Stomach (tissue), 4 donors: ENCODE measurements at regions not wholly inside any gene's neighbourhood (a gene's known extent, or its start where the extent isn't known, plus 50 kb on each side); places are given as distances from the start of the nearest gene placed in this dataset.

ENCODE experiments used
- CTCF ChIP-seq, 7 experiments: fragments of 450-650 bp in 4 of 7; fragments of 200-600 bp in 3 of 7; sonication (generic) in 3 of 7; IDR thresholded peaks; one replicate each; pipeline ENCODE4 v1.5.1; 2016 to 2019; ENCODE audit warnings: antibody characterized with exemption in 7 of 7, control low read depth in 2 of 7, mild to moderate bottlenecking in 1 of 7
- POLR2A ChIP-seq, 4 donors: fragments of 450-650 bp; IDR thresholded peaks; one replicate each; pipeline ENCODE4 v1.6.1; 2016; ENCODE audit warnings: antibody characterized with exemption in 4 of 4, control low read depth in 2 of 4, mild to moderate bottlenecking in 1 of 4, moderate library complexity in 1 of 4
- POLR2AphosphoS5 ChIP-seq, 3 donors: sonication (generic); formaldehyde crosslinking; IDR thresholded peaks; one replicate each; pipeline ENCODE4 v1.6.1; 2016; ENCODE audit warnings: antibody characterized with exemption in 3 of 3

GRCh38 chr3:153670577-153670976 lies 450.6 kb upstream of the ARHGEF26 start:
- TF ChIP-seq POLR2A (IDR thresholded peaks at IDR 0.05) (no peak), POLR2AphosphoS5 (IDR thresholded peaks at IDR 0.05) (no peak), CTCF (IDR thresholded peaks at IDR 0.05) (no peak)
